Tibial artery (tissue), 4 donors: ENCODE measurements at regions not wholly inside any gene's neighbourhood (a gene's known extent, or its start where the extent isn't known, plus 50 kb on each side); places are given as distances from the start of the nearest gene placed in this dataset.

ENCODE experiments used
- DNase-seq, 2 donors: peaks; one replicate each; pipeline ENCODE4 v3.0.0-alpha.2; 2019
- H3K27ac ChIP-seq, 2 donors: fragments of 200-600 bp; sonication (generic) in 1 of 2; 1 replicate in 1 of 2; 2 replicates in 1 of 2; pipeline ENCODE4 v1.5.1; 2018 to 2019; ENCODE audit warnings: mild to moderate bottlenecking in 1 of 2
- H3K27me3 ChIP-seq, 2 donors: fragments of 200-600 bp; sonication (generic) in 1 of 2; one replicate each; pipeline versions ENCODE4 v1.5.1 to v1.6.0; 2016 to 2019
- H3K36me3 ChIP-seq, 3 donors: fragments of 200-600 bp; sonication (generic) in 2 of 3; one replicate each; pipeline ENCODE4 v1.5.1; 2016 to 2019; ENCODE audit warnings: mild to moderate bottlenecking in 2 of 3
- H3K4me1 ChIP-seq, 4 donors: fragments of 200-600 bp; sonication (generic) in 2 of 4; 1 replicate in 3 of 4; 2 replicates in 1 of 4; pipeline ENCODE4 v1.5.1; 2016 to 2019
- H3K4me3 ChIP-seq, 2 donors: fragments of 200-600 bp; sonication (generic) in 1 of 2; 1 replicate in 1 of 2; 2 replicates in 1 of 2; pipeline ENCODE4 v1.5.1; 2018 to 2019; ENCODE audit warnings: mild to moderate bottlenecking in 2 of 2
- H3K9me3 ChIP-seq, 3 donors: fragments of 200-600 bp; sonication (generic) in 1 of 3; one replicate each; pipeline ENCODE4 v1.5.1; 2016 to 2019
- intact Hi-C: fragments of 100-400 bp; cut with DNase I; formaldehyde crosslinking; loops from one replicate; pipeline ENCODE4 v1.15.0; 2023; ENCODE audit warnings: low total_unique reads
- TF ChIP-seq, protein P1 (sequence below), 2 experiments: fragments of 200-600 bp in 1 of 2; fragments of 450-650 bp in 1 of 2; IDR thresholded peaks; one replicate each; pipeline ENCODE4 v1.5.1; 2017 to 2019; ENCODE audit warnings: antibody characterized with exemption in 2 of 2, mild to moderate bottlenecking in 1 of 2, moderate library complexity in 1 of 2

DNA sequence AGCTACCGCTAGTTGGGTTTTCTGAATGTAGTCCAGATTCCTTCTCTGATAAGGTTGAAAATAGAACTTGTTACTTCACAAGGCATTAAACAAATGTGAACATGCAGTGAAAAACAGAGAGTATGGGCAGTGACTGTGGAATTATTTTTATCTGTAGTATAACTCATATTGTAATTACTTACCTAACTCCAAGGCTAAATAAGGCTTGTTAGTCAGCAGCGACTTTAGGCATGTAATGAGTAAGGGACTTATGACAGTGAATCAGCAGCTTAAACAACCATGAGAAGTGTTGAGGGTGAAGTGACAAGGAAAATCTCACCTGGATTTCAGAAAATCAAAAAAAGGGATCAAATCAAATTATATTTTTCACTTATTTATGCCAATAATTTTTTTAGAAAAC, 1719.5 kb upstream of the MIR17HG start:
- TF ChIP-seq, protein P1, sequence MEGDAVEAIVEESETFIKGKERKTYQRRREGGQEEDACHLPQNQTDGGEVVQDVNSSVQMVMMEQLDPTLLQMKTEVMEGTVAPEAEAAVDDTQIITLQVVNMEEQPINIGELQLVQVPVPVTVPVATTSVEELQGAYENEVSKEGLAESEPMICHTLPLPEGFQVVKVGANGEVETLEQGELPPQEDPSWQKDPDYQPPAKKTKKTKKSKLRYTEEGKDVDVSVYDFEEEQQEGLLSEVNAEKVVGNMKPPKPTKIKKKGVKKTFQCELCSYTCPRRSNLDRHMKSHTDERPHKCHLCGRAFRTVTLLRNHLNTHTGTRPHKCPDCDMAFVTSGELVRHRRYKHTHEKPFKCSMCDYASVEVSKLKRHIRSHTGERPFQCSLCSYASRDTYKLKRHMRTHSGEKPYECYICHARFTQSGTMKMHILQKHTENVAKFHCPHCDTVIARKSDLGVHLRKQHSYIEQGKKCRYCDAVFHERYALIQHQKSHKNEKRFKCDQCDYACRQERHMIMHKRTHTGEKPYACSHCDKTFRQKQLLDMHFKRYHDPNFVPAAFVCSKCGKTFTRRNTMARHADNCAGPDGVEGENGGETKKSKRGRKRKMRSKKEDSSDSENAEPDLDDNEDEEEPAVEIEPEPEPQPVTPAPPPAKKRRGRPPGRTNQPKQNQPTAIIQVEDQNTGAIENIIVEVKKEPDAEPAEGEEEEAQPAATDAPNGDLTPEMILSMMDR (IDR thresholded peaks at IDR 0.05), result no peak
- H3K36me3 ChIP-seq, result no peaks in the 10 kb centered on the region
- no peaks in the 10 kb centered on the region for H3K4me1 ChIP-seq
- intact Hi-C loops, result no loop called here
- H3K27ac ChIP-seq, result no peak overlapping the region
- no peaks in the 10 kb centered on the region for H3K9me3 ChIP-seq
- DNase-seq, result no peak
- no peaks in the 10 kb centered on the region for H3K27me3 ChIP-seq
- no peak overlapping the region for H3K4me3 ChIP-seq

DNA sequence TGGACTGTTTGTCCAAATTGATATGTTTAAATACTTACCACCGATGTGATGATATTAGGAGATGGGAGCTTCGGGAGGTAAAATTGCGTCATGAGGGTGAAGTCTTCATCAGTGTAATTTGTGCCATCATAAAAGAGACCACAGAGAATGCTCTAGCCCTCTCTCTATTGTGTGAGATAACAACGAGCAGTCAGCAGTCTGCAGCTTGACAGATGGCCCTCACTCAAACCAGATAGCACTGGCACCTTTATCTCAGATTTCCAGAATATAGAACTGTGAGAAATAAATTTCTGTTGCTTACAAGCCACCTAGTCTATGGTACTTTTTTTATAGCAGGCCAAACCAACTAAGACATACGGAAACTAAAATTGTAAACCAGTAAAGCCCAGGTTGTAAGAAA, 1718.9 kb upstream of the MIR17HG start:
- H3K36me3 ChIP-seq, result no peaks in the 10 kb centered on the region
- no peaks in the 10 kb centered on the region for H3K9me3 ChIP-seq
- H3K27me3 ChIP-seq, result no peaks in the 10 kb centered on the region
- TF ChIP-seq, protein P1 (IDR thresholded peaks at IDR 0.05), result no peak
- H3K4me3 ChIP-seq, result no peak overlapping the region
- DNase-seq, result no peak
- H3K4me1 ChIP-seq, result no peaks in the 10 kb centered on the region
- intact Hi-C loops, result no loop called here
- no peak overlapping the region for H3K27ac ChIP-seq

DNA sequence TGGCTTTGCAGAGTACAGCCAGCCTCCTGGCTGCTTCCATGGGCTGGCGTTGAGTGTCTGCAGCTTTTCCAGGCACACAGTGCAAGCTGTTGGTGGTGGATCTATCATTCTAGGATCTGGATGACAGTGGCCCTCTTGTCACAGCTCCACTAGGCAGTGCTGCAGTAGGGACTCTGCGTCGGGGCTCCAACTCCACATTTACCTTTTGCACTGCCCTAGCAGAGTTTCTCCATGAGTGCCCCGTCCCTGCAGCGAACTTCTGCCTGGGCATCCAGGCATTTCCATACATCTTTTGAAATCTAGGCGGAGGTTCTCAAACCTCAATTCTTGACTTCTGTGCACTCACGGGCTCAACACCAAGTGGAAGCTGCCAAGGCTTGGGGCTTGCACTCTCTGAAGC, 1697.3 kb upstream of the MIR17HG start:
- DNase-seq, result no peak
- intact Hi-C loops, result no loop called here
- H3K36me3 ChIP-seq, result no peaks in the 10 kb centered on the region
- H3K4me3 ChIP-seq, result no peak overlapping the region
- H3K4me1 ChIP-seq, result no peaks in the 10 kb centered on the region
- H3K27me3 ChIP-seq, result no peaks in the 10 kb centered on the region
- H3K9me3 ChIP-seq, result peaks cover 0 to 6% (median 0%) of the 10 kb centered on the region in 3 donors
- TF ChIP-seq, protein P1 (IDR thresholded peaks at IDR 0.05), result no peak
- H3K27ac ChIP-seq, result no peak overlapping the region

DNA sequence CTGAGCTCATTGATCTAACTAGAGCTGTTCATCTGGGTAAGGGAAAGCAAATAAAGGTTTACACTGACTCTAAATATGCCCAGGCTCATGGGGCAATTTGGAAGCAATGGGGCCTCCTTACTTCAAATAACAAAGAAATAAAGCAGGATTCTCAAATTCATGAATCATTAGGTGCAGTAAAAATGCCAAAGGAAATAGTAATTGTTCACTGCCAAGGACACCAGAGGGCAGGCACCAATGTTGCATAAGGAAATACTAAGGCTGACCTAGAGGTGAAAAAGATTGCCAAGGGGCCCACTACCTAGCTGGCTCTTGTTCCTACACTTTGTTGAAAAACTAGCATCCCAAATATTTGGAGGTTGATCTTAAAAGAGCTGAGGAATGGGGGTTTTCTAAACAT, 1686.7 kb upstream of the MIR17HG start:
- no peak overlapping the region for H3K4me3 ChIP-seq
- TF ChIP-seq, protein P1 (IDR thresholded peaks at IDR 0.05), result no peak
- DNase-seq, result no peak
- H3K36me3 ChIP-seq, result no peaks in the 10 kb centered on the region
- no peak overlapping the region for H3K27ac ChIP-seq
- intact Hi-C loops, result no loop called here
- no peaks in the 10 kb centered on the region for H3K9me3 ChIP-seq
- no peaks in the 10 kb centered on the region for H3K4me1 ChIP-seq
- no peaks in the 10 kb centered on the region for H3K27me3 ChIP-seq

DNA sequence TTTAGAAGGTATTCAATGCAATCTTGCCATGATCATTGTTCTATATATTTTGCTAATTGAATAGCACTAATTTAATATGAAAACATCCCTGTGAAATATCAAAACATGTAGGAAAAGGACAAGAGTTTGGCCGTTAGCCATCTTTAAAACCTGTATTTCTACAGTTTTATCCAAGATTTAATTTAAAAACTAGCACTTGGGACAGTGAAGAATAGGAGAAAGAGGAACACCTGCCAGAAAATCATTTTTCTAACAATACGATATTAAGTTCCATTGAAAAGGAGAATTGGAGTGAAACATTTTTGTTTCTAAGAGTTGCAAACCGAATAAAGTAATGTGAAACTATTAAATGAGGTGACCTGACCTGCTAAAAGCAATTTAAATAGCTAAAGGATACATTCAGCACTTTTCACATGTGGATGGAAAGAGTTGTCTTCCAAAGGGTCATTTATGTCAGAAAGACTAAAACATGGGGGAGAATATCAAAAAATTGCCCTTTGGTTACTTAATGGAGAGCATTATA, 1673.6 kb upstream of the MIR17HG start:
- H3K9me3 ChIP-seq, result no peaks in the 10 kb centered on the region
- TF ChIP-seq, protein P1 (IDR thresholded peaks at IDR 0.05), result no peak
- H3K4me3 ChIP-seq, result no peak overlapping the region
- H3K4me1 ChIP-seq, result no peaks in the 10 kb centered on the region
- intact Hi-C loops, result no loop called here
- H3K36me3 ChIP-seq, result no peaks in the 10 kb centered on the region
- DNase-seq, result no peak
- no peak overlapping the region for H3K27ac ChIP-seq
- no peaks in the 10 kb centered on the region for H3K27me3 ChIP-seq
